Upper lobe of left lung (tissue), 6 donors: ENCODE measurements at regions not wholly inside any gene's neighbourhood (a gene's known extent, or its start where the extent isn't known, plus 50 kb on each side); places are given as distances from the start of the nearest gene placed in this dataset.

Source experiments
- ATAC-seq, 2 donors: fragments of 200-7000 bp; cut with Tn5 transposase; one replicate each; pipeline ENCODE4 v1.9.1; 2022; ENCODE audit warnings: mild to moderate bottlenecking in 2 of 2, moderate library complexity in 2 of 2; ENCODE audit not compliant: low FRiP score in 2 of 2
- DNase-seq, 2 donors: peaks; one replicate each; pipeline ENCODE4 v3.0.0-alpha.2; 2019 to 2020
- H3K27ac ChIP-seq, 4 donors: fragments of 200-600 bp; sonication (generic); one replicate each; pipeline ENCODE4 v1.5.1; 2016 to 2019
- H3K27me3 ChIP-seq, 4 donors: fragments of 200-600 bp; sonication (generic); one replicate each; pipeline ENCODE4 v1.5.1; 2017 to 2019
- H3K36me3 ChIP-seq, 4 donors: fragments of 200-600 bp; sonication (generic); one replicate each; pipeline ENCODE4 v1.5.1; 2016 to 2019
- H3K4me1 ChIP-seq, 4 donors: fragments of 200-600 bp; sonication (generic); one replicate each; pipeline ENCODE4 v1.5.1; 2018 to 2019
- H3K4me3 ChIP-seq, 4 donors: fragments of 200-600 bp; sonication (generic); one replicate each; pipeline ENCODE4 v1.5.1; 2017 to 2019; ENCODE audit warnings: mild to moderate bottlenecking in 2 of 4, moderate library complexity in 1 of 4
- H3K9me3 ChIP-seq, 4 donors: fragments of 200-600 bp; sonication (generic); one replicate each; pipeline ENCODE4 v1.5.1; 2018 to 2019
- EP300 ChIP-seq, 4 donors: sonication (generic); formaldehyde crosslinking; IDR thresholded peaks; one replicate each; pipeline ENCODE4 v1.5.1; 2017; ENCODE audit warnings: antibody characterized with exemption in 4 of 4, control low read depth in 2 of 4
- POLR2A ChIP-seq, 4 donors: fragments of 450-650 bp; IDR thresholded peaks; one replicate each; pipeline ENCODE4 v1.5.1; 2016 to 2017; ENCODE audit warnings: antibody characterized with exemption in 4 of 4, mild to moderate bottlenecking in 2 of 4
- POLR2AphosphoS5 ChIP-seq, 2 donors: sonication (generic); formaldehyde crosslinking; IDR thresholded peaks; one replicate each; pipeline ENCODE4 v1.5.1; 2017; ENCODE audit warnings: antibody characterized with exemption in 2 of 2
- WGBS, 2 donors: methylation state at CpG; one replicate each; pipeline ENCODE4 v1.1.5; 2017 to 2018; 5-methylcytosine and 5-hydroxymethylcytosine counted together
- TF ChIP-seq, protein P1 (sequence below), 6 experiments: fragments of 450-650 bp in 4 of 6; fragments of 200-600 bp in 2 of 6; sonication (generic) in 2 of 6; IDR thresholded peaks; one replicate each; pipeline ENCODE4 v1.5.1; 2016 to 2019; ENCODE audit warnings: antibody characterized with exemption in 6 of 6
- donor health status: DM: no; HTN: no; CAD: no; lungs with moderate emphysema.
- donor health status: DM: no; HTN: yes; CAD: no; lungs with severe emphysema.

- Histone ChIP-seq H3K9me3 (no peaks in the 10 kb centered on the region), H3K27me3 (no peaks in the 10 kb centered on the region), H3K27ac (no peak overlapping the region), H3K4me3 (no peak overlapping the region), H3K36me3 (no peaks in the 10 kb centered on the region), H3K4me1 (no peaks in the 10 kb centered on the region)
- DNase-seq (no peak), ATAC-seq (no peak)
- 41 to 48% methylated on average over 2 of the region's 2 CpGs for WGBS, 2 donors
- TF ChIP-seq POLR2A (IDR thresholded peaks at IDR 0.05) (no peak), POLR2AphosphoS5 (IDR thresholded peaks at IDR 0.05) (no peak), EP300 (IDR thresholded peaks at IDR 0.05) (no peak)
- TF ChIP-seq, protein P1, sequence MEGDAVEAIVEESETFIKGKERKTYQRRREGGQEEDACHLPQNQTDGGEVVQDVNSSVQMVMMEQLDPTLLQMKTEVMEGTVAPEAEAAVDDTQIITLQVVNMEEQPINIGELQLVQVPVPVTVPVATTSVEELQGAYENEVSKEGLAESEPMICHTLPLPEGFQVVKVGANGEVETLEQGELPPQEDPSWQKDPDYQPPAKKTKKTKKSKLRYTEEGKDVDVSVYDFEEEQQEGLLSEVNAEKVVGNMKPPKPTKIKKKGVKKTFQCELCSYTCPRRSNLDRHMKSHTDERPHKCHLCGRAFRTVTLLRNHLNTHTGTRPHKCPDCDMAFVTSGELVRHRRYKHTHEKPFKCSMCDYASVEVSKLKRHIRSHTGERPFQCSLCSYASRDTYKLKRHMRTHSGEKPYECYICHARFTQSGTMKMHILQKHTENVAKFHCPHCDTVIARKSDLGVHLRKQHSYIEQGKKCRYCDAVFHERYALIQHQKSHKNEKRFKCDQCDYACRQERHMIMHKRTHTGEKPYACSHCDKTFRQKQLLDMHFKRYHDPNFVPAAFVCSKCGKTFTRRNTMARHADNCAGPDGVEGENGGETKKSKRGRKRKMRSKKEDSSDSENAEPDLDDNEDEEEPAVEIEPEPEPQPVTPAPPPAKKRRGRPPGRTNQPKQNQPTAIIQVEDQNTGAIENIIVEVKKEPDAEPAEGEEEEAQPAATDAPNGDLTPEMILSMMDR (IDR thresholded peaks at IDR 0.05), result no peak
These were observed 491.7 kb downstream of the CCDC171 start for GRCh38 chr9:16044579-16044881.

DNA sequence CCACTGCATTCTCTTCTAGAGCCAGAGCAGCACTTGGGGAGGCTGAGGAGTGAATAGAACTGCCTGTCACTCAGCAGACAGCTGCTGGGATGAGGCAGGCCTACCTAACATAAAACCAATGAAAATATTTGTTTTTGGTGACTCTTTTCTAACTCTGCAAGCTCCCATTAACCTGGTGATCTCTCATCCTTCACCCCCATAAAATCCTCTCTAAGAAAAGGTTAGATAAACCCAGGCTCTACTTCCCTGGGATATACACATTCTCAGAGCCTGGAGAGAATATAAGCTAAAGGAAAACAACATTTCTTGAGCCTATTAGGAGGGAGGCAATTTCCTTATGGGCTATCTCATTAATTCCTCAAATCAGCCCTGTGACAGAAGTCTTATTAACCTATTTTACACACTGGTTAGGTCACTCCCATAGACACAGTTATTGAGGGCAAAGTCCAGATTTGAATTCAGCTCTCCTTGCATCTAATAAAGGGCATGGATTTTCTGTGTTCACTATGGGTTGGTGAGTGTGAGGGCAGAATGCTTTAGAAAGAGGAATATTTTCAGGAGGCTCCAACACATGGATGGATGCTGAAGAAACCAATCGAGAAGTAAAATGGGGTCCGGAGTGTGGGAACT lies 492.9 kb downstream of the CCDC171 start:
- no peaks in the 10 kb centered on the region for H3K9me3 ChIP-seq
- ATAC-seq (no peak), DNase-seq (no peak)
- no peak overlapping the region for H3K27ac ChIP-seq
- H3K27me3 ChIP-seq, result no peaks in the 10 kb centered on the region
- WGBS, 2 donors, result 98 to 100% methylated on average over 2 of the region's 2 CpGs
- H3K4me3 ChIP-seq, result no peak overlapping the region
- no peaks in the 10 kb centered on the region for H3K36me3 ChIP-seq
- H3K4me1 ChIP-seq, result no peaks in the 10 kb centered on the region
- TF ChIP-seq POLR2AphosphoS5 (IDR thresholded peaks at IDR 0.05) (no peak), EP300 (IDR thresholded peaks at IDR 0.05) (no peak), POLR2A (IDR thresholded peaks at IDR 0.05) (no peak)
- TF ChIP-seq, protein P1 (IDR thresholded peaks at IDR 0.05), result no peak

GRCh38 chr9:16046713-16047112 lies 493.9 kb downstream of the CCDC171 start:
- WGBS, 2 donors, result 62 to 65% methylated on average over 5 of the region's 5 CpGs
- no peaks in the 10 kb centered on the region for H3K4me1 ChIP-seq
- DNase-seq (no peak), ATAC-seq (no peak)
- H3K9me3 ChIP-seq, result no peaks in the 10 kb centered on the region
- TF ChIP-seq POLR2A (IDR thresholded peaks at IDR 0.05) (no peak), POLR2AphosphoS5 (IDR thresholded peaks at IDR 0.05) (no peak), EP300 (IDR thresholded peaks at IDR 0.05) (no peak)
- TF ChIP-seq, protein P1 (IDR thresholded peaks at IDR 0.05), result no peak
- no peaks in the 10 kb centered on the region for H3K36me3 ChIP-seq
- no peak overlapping the region for H3K4me3 ChIP-seq
- no peak overlapping the region for H3K27ac ChIP-seq
- H3K27me3 ChIP-seq, result no peaks in the 10 kb centered on the region

DNA sequence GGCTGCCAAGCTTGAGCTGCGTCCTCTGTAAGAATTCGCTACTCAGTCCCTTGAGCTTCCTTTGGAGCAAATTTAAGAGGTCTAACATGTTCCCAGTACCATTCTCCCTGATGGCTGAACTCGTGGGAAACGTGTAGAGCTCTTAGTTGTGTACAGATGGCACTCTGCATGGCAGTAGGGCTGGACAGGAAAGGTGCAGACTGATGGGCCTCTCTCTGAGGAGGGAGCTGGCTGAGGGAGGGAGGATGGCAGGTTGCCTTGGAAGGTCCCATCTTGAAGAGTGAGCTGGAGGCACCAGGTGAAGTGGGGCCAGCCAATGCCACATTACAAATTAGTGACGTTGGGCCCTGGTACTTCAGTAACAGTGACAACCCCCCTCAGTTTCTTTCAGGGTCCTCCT lies 495.3 kb downstream of the CCDC171 start:
- ATAC-seq (no peak), DNase-seq (no peak)
- H3K4me3 ChIP-seq, result no peak overlapping the region
- no peaks in the 10 kb centered on the region for H3K4me1 ChIP-seq
- no peaks in the 10 kb centered on the region for H3K36me3 ChIP-seq
- no peaks in the 10 kb centered on the region for H3K27me3 ChIP-seq
- no peaks in the 10 kb centered on the region for H3K9me3 ChIP-seq
- WGBS, 2 donors, result 74 to 89% methylated on average over 5 of the region's 5 CpGs
- H3K27ac ChIP-seq, result no peak overlapping the region
- TF ChIP-seq, protein P1 (IDR thresholded peaks at IDR 0.05), result no peak
- TF ChIP-seq POLR2AphosphoS5 (IDR thresholded peaks at IDR 0.05) (no peak), POLR2A (IDR thresholded peaks at IDR 0.05) (no peak), EP300 (IDR thresholded peaks at IDR 0.05) (no peak)

DNA sequence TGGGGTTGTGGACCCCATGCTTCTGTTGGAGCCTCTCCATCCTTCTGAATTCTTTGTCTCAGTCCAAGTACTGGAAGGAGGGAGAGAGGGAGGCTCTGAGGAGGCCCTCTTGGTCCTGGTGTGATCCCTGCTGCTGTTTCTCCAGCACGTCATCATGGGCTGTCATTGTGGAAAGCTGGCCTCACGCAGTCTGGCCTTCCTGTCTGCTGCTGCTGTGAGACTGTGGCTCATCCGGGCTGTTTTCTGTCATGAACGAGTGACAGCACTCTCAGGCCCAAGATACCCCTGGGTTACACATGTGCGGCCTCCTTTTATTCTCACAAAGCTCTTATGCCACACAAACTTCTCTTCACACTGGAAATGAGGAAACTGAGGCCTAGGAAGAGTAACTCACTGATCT lies 499.3 kb downstream of the CCDC171 start:
- DNase-seq (no peak), ATAC-seq (no peak)
- 82 to 87% methylated on average over 5 of the region's 5 CpGs for WGBS, 2 donors

More for the DNA sequence above, 499.3 kb downstream of the CCDC171 start:
- no peaks in the 10 kb centered on the region for H3K36me3 ChIP-seq
- no peaks in the 10 kb centered on the region for H3K27me3 ChIP-seq
- TF ChIP-seq POLR2AphosphoS5 (IDR thresholded peaks at IDR 0.05) (no peak), EP300 (IDR thresholded peaks at IDR 0.05) (no peak), POLR2A (IDR thresholded peaks at IDR 0.05) (no peak)
- TF ChIP-seq, protein P1 (IDR thresholded peaks at IDR 0.05), result no peak
- H3K4me3 ChIP-seq, result no peak overlapping the region
- no peaks in the 10 kb centered on the region for H3K9me3 ChIP-seq
- no peak overlapping the region for H3K27ac ChIP-seq
- H3K4me1 ChIP-seq, result no peaks in the 10 kb centered on the region
